GM21723 (cell line): ENCODE measurements at regions not wholly inside any gene's neighbourhood (a gene's known extent, or its start where the extent isn't known, plus 50 kb on each side); places are given as distances from the start of the nearest gene placed in this dataset.

Experiments used
- ATAC-seq: cut with Tn5 transposase; IDR thresholded peaks from one replicate; pipeline ENCODE4 v1.9.1; 2021; ENCODE audit warnings: mild to moderate bottlenecking, moderate library complexity; ENCODE audit not compliant: unreplicated experiment

DNA sequence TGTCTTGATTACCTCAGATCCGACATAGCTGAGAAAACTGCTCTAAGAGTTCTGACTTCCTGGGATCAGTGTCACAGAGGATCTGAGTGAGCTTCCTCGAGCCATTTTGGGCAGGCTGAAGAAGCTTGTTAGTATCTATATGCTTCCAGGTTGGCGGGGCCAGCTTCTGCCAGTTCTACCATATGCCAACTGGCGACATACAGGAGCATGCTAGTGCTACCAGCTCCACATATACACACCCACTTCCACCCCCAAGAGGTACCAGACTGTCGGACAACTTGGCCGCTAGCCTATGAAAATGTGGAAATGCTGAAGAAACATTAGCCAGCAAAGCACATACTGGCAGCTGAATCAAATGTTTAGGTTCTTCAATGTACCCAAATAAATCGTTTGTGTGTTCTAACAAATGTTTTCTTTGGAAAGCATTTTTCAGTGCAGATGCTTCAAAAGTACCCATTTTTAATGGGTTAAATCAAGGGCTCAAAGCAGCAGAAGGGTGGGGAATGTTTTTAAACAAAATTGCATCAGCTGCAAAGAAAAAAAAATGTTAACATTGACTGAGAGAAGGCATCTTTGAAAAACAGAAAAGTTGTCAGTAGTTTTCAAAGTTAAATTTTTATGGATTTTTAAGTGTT is 163.7 kb downstream of the KLF12 start:
- ATAC-seq, result no peak

DNA sequence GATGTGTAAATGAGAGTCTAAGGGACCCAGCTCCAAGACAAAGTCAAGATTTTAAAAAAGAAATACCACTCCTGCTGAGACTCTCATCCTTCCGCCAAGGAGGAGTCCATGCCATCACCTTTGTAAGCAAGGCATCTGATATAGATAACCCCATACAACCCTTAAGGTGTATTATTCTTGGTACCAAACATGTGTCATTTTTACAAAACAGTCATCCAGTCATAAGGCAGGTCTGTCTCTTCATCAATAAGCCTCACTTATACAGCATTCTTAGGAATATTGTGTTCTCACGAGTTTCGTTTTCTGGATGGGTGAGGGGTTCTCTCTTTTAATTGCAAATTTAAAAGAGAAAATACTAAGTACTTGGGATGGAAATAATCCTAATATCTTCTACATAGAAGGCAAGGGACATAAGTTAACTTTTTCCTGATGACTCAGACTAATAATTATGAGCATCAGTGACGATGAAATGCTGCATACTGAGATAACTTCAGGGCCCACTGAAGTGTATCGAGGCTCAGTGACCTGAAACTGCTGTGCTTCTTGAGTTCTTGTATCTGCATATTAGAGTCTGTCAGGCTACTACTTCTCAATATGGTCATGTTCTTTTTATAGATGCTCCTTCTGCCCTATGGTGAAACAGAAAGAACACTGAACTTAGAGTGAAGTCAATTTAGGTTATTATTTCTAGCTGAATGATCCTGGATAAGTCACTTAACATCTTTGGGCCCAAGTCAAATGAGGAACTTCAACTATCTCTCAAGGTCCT is 166.6 kb downstream of the KLF12 start:
- peak; percentile 100 for ATAC-seq

GRCh38 chr13:73966331-73966730 is 167.9 kb downstream of the KLF12 start:
- no peak for ATAC-seq

DNA sequence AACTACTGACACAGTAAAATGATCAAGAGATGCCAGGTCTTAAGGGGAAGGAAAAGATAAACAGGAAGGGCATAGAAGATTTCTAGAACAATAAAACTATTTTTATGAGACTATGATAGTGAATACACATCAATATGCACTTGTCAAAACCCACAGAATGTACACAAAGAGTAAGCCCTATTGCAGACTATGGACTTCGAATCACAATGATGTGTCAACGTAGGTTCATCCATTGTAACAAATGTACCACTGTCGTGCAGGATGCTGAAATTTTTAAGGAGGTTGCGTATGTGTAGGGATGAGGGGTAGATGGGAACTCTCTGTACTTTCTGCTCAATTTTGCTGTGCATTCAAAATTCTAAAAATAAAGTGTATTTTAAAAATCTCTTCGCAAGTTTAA is 171.9 kb downstream of the KLF12 start:
- ATAC-seq, result no peak

DNA sequence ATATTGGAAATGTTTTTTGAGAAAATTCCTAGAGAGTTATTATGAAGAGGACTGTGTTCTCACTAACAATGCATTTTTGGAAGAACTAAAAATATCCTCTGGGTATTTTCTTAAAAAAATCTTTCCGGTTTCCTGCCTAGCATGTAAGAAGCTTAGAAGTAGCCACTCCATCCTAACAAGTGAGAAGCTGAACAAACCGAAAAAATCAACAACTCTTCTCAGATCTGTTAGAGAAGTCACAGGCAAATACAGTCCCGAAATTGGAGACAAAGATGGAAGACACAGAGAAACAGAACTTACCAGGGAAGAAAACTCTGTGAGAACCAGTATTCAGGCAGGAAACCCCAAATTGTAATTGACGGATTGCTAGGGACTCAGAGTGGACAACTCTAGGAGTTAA is 173.0 kb downstream of the KLF12 start:
- ATAC-seq, result peak; percentile 46

- ATAC-seq, result no peak
These were observed 173.7 kb downstream of the KLF12 start for GRCh38 chr13:73960474-73960873.

DNA sequence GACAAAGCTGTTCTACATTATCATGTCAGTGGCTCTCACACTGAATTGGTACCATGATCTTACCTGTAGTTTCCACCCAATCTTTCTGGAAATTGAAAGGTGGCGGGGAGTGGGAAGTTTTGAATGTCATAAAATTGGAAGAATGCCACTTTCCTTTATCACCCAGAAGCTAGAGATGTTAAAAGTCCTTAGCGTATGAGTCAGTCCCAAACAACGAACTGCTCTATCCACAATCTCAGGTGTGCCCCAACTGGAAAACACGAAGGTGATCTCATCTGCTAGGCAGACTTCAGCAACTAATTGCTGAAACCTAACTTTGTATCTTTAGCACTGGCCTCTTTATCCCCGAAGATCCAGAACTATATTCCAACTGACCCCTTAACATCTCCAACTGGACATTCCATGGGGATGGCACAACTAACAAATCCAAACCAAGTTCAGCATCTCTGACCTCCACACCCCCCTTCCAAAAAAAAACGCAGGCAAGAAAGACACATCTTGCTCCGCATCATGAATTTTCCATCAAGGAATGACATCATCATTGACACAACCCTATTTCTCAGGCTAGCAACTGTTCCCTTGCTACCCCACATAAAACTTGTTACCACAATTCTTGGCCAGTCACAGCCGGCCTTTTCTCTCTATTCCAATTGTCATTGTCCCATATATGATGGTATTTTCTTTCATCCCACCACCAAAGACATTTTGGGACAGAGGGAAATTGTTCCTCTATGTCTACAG is 175.4 kb downstream of the KLF12 start:
- ATAC-seq, result no peak

DNA sequence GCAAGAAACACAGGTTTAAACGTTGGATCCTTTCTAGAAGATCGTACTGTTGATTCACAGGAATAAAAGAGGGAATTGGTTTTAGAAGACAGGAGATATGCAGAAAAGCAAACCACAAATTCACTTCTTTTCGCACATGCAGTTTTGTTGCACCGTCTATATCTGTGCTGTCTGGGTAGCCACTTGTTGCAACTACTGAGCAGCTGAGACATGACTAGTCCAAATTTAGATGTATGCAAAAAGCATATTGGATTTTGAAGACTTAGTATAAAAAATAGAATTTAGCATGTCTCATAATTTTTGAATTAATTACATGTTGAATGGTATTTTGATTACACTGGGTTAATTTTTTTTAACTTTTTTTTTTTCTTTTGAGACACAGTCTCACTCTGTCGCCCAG is 176.3 kb downstream of the KLF12 start:
- no peak for ATAC-seq

DNA sequence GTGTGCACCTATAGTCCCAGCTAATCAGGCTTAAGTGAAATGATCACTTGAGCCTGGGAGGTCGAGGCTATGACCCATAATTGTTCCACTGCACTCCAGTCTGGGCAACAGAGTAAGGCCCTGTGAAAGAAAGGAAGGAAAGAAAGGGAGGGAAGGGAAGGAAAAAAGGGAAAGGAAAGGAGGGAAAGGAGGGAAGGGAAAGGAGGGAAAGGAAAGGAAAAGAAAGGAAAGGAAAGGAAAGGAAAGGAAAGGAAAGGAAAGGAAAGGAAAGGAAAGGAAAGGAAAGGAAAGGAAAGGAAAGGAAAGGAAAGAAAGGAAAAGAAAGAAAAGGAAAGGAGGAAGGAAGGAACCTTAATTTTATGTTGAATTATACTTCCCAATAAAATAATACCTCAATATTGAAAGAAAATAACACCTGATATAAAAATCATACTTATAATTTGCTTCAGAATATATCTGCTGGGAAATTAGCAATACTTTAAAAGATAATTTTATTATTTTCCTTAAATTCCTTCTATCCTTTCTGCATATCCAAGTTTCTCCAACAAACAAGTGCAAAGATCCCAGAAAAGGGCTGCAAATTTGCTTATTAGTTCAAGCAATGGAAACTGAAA is 177.3 kb downstream of the KLF12 start:
- ATAC-seq, result no peak

GRCh38 chr13:73955977-73956500 is 178.2 kb downstream of the KLF12 start:
- no peak for ATAC-seq

DNA sequence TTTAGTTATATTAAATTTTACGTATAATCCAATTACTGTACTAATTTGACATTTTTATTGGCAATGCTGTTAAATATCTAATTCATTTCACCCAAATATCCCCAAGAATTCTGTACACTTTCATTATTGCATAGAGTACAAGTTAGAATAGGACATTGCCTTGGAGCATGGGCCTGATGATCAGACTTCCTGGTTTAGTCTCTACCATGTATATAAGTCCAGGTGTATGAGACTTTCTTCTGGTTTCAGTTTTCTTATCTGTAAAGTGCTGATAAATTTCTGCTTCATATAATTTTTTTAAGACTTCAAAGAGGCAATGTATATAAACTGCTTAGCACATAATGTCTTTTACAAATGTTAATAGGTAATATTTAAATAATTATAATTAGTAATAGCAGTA is 179.4 kb downstream of the KLF12 start:
- ATAC-seq, result peak; percentile 71

- ATAC-seq, result no peak
These were observed 181.6 kb downstream of the KLF12 start for GRCh38 chr13:73952648-73953047.

GRCh38 chr13:73948848-73949529 is 185.2 kb downstream of the KLF12 start:
- peak; percentile 56 for ATAC-seq

GRCh38 chr13:73945871-73946270 is 188.3 kb downstream of the KLF12 start:
- ATAC-seq, result no peak

GRCh38 chr13:73945382-73945781 is 188.8 kb downstream of the KLF12 start:
- ATAC-seq, result no peak

GRCh38 chr13:73943965-73944233 is 190.3 kb downstream of the KLF12 start:
- no peak for ATAC-seq

DNA sequence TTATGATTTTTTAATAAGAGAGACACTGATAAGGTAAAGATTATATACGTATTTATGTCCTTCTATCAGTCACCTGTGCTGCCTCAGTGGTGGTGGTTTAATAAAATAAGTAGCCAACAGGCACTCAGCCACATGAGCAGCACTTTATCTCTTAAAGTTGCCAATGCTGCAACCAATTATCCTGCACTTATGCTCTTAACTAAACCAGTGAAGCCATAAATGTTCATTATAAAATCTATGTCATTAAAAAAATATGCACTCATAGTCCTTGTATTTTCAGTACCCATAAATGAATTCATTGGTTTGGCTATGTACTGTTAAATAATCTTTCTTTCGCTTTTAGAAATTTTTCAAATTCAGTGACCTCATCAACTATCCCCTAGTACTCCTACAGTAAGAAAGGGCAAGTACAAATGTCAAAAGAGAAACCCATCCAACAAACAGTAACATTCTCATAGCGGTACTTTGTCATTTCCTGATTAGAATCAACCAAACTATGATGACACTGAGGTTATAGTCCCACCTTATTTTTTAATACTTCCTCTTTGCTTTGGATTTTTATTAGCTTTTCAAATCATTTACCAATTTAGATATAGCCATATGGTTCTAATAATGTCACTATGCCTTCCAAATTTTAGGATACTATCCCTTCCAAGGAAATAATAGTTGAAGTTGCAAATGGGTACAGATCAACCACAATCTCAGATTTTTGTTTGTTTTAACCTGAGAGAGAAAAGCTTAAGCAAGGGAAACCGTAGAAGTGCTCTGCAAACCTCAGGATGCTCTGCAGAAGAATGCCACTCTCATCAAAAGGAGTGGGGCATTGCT is 190.9 kb downstream of the KLF12 start:
- ATAC-seq, result peak; percentile 93

GRCh38 chr13:73941752-73942151 is 192.5 kb downstream of the KLF12 start:
- ATAC-seq, result no peak

GRCh38 chr13:73940098-73940497 is 194.1 kb downstream of the KLF12 start:
- no peak for ATAC-seq

GRCh38 chr13:73939603-73940002 is 194.6 kb downstream of the KLF12 start:
- ATAC-seq, result no peak
